Inferior parietal cortex (tissue), 1 donor: ENCODE measurements at regions not wholly inside any gene's neighbourhood (a gene's known extent, or its start where the extent isn't known, plus 50 kb on each side); places are given as distances from the start of the nearest gene placed in this dataset.

ENCODE experiments used
- DNase-seq: peaks from one replicate; pipeline ENCODE4 v3.0.0-alpha.2; 2016; ENCODE audit errors: extremely low spot score

DNA sequence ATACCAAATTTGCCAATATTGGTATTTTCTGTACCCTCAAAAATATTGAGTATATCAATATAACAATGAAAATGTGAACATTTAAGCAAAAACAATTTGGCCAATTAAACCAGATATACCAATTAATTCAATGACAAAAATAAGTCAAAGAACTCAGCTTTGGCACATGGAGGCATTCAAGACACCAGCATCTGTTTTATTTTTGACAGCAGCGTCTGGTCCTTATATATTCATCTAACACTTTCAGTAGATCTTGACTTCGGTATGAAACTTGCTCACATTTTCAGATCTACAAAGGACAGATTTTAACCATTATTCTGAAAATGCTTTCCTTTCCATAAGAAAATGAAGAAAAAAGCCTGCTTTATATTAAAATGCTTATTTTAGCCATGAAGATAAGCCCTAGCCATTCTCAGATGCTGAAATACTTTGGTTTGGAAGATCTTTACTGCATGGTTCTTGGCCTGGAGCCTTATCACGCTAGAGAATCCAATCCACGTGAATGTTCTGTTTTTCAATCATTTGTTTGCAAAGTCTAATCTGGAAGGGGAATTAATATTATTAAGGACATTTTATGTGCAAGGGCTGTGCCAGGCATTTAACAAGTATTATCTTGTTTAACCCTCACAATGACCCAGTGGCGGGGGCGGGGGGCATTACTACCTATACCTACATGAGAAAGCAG is 132.2 kb downstream of the DLEU7 start:
- no peak for DNase-seq

GRCh38 chr13:50711996-50712395 is 131.5 kb downstream of the DLEU7 start:
- no peak for DNase-seq

GRCh38 chr13:50712456-50712855 is 131.0 kb downstream of the DLEU7 start:
- DNase-seq = no peak

- no peak for DNase-seq
Observed at GRCh38 chr13:50712881-50713280, 130.6 kb downstream of the DLEU7 start.

- no peak for DNase-seq
Observed at GRCh38 chr13:50713523-50714248, 129.8 kb downstream of the DLEU7 start.

- DNase-seq = no peak
Observed at GRCh38 chr13:50714891-50715290, 128.6 kb downstream of the DLEU7 start.

- no peak for DNase-seq
Observed at GRCh38 chr13:50715402-50716146, 127.9 kb downstream of the DLEU7 start.

- no peak for DNase-seq
Observed at GRCh38 chr13:50720861-50721671, 122.4 kb downstream of the DLEU7 start.

GRCh38 chr13:50721672-50721992 is 121.9 kb downstream of the DLEU7 start:
- no peak for DNase-seq

DNA sequence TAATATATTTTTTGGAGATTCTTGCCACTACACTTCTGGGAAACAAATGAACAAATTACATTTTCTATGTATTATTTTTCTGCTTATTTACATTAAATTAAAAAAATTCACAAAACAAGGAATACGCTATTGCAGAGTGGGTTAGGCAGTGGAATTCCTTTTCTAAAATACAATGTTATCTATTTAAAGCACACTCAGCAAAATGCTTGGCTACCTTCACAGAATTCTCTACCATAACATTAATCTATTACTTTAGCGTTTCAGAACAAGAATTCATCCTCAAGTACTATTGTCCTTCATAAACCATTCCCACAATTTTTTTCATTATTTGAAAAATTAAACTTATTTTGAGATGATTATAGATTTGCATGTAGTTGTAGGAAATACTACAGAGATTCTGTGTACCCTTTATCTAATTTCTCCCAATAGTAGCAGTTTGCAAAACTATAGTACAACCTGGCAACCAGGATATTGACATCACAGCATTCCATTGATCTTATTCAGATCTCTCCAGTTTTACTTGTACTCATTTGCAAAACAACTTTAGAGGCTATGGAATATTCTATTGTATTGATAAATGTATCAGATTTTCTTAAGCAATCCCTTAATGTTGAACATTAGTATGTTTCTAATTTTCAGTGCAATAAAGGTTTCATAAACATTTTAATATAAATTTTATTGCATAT is 120.9 kb downstream of the DLEU7 start:
- DNase-seq = no peak

- DNase-seq = no peak
Observed at GRCh38 chr13:50724438-50724837, 119.1 kb downstream of the DLEU7 start.

DNA sequence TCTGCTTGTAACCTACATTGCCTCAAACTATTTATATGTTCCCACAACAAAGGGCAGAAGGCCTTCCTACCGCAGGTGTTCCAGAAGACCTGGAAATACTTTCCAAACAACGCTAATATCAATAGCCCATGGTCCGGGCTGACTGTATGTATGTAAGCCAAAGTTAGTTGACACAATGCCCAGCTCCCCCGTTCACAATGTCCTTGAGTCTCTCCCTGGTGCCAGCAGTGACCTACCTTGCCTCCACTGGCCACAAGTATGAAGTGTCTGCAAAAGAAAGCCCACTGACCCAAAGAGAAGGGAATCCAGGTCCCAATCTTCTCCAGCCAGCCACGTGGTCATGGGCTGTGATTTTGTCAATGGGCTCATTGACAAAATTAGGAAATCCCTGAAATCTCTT is 118.6 kb downstream of the DLEU7 start:
- DNase-seq = no peak

- no peak for DNase-seq
Observed at GRCh38 chr13:50726164-50726563, 117.3 kb downstream of the DLEU7 start.

DNA sequence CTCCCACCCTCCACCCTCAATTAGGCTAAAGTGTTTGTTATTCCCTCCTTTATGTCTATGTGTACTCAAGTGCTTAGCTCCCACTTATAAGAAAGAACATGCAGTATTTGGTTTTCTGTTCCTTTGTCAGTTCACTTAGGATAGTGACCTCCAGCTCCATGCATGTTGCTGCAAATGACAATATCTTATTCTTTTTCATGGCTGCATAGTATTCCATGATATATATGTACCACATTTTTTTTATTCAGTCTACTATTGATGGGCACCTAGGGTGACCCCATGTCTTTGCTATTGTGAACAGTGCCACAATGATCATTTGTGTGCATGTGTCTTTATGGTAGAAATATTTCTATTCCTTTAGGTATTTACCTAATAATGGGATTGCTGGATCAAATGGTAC is 114.3 kb downstream of the DLEU7 start:
- no peak for DNase-seq

DNA sequence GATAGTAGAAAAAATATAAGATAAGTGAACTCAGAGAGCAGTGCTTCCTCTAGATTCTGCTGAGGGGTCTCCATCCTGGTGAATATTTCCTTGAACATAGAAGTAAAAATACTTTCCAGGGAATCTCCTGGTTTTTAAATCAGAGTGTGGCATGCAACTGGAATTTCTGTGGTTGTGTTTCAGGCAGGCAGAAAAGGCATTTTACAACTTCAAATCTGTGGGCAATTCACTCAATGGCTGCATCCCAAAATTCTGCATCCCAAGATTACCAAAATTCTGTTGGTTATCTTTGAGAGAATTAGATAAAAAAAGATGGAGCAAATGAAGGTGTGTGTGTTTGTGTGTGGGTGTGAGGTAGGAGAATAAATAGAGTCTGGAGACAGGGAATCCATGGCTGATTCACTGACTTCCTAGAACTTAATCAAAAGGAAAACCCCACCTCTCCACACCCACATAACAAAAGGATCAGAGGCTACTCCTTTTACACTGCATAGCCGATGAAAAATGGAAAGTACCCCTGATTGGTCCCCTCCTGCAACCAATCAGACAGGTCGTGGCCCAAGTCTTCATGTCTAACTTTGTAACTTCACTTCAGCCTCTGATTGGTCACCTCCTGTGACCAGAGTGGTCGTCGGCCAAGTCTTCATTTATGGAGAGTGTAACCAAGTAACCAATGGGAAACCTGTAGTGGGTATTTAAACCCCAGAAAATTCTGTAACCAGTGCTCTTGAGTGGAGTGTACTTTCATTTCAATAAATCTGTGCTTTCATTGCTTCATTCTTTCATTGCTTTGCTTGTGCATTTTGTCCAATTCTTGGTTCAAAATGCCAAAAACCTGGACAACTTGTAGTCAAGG is 112.8 kb downstream of the DLEU7 start:
- DNase-seq = no peak

DNA sequence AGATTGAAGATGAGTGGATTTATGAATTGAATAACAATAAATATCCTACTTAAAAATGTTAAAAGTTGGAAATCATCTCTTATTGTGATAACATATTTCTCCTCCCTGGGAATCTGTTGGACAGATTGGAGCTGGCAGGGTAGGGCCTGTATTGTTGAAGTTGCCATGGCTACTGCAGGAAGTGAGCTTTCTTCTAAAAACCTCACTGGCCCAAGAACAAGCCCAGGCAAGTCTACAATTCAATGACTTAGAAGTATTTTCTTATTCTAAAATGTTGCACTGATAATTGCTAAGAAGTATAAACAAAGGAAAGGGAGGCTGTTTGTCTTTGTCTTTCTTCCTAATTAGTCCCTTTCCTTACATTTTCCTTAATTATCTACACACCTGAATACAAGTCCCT is 112.1 kb downstream of the DLEU7 start:
- no peak for DNase-seq

DNA sequence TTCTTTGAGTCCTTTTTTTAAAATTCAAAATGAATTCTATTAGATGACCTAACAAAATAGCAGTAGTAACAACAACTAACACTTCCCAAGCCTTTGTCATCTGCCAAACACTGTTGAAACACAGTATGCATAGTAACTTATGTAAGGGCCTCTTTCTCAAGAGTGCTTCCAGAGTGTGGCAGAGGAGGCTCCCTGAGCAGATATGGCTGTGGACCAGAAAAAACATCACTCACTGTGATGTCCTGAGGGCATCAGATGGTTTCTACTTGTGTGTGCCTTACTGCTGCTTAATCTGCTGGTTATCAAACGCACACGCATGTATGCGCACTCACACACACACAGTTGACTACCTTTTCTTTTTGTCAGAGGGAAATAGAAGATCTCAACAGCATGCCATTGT is 110.8 kb downstream of the DLEU7 start:
- no peak for DNase-seq

GRCh38 chr13:50733392-50733791 is 110.1 kb downstream of the DLEU7 start:
- DNase-seq = no peak

DNA sequence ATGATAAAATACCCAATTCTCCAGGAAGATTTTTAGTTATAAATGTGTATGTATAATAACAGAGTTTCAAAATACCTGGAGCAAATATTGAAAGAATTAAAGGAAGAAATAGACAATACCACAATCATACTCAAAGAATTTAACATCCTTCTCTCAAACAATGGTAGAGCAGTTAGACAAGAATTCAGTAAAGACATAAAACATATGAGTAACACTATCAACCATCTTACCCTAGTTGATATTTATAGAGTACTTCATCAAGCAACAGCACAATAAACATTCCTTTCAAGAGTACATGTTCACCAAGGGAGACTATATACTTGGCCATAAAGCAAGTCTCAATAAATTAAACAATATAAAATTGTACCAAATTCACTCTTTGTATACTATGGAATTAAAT is 108.4 kb downstream of the DLEU7 start:
- DNase-seq = no peak

GRCh38 chr13:50740052-50740741 is 103.3 kb downstream of the DLEU7 start:
- DNase-seq = no peak
